ENCODE measurements at regions not wholly inside any gene's neighbourhood (a gene's known extent, or its start where the extent isn't known, plus 50 kb on each side); places are given as distances from the start of the nearest gene placed in this dataset.
"Not testable (repeated sequence)": the region's sequence is repeated elsewhere in the genome, so short reads cannot be mapped to it uniquely, and the experiment has no call there.

GRCh38 chrY:7837046-7837445, 925.5 kb upstream of the AMELY start:
- CTCF ChIA-PET, result no interaction called here

GRCh38 chrY:7836366-7836765, 924.8 kb upstream of the AMELY start:
- H3K36me3 ChIP-seq (ENCODE audit: control insufficient read depth in 2 of 2, extremely low read depth in 1 of 2, insufficient read depth in 1 of 2, low read length in 1 of 2), result no peaks in the 10 kb centered on the region
- Mint-ChIP-seq H3K9me3 (no peaks in the 10 kb centered on the region), H3K27me3 (no peaks in the 10 kb centered on the region), H3K4me1 (no peaks in the 10 kb centered on the region), H3K4me3 (no peak overlapping the region), H3K27ac (no peak overlapping the region), H3K36me3 (no peaks in the 10 kb centered on the region)
- DNase-seq (no peak), ATAC-seq (replicated peaks in 1 of 4) (no peak)
- H3K27me3 ChIP-seq (replicated peaks in 1 of 2; ENCODE audit: control insufficient read depth in 2 of 2, extremely low read depth in 1 of 2, insufficient read depth in 2 of 2, low read length in 1 of 2), result no peaks in the 10 kb centered on the region
- ChIA-PET CTCF (no interaction called here), POLR2A (no interaction called here)
- H3K4me3 ChIP-seq (ENCODE audit: control insufficient read depth in 1 of 2, extremely low read depth in 1 of 2, low read length in 1 of 2), result no peak overlapping the region
- WGBS (ENCODE audit: insufficient coverage), result no CpG with 5 or more reads among the region's 2 CpGs
- no peak overlapping the region for H3K27ac ChIP-seq (ENCODE audit: low read length)
- no peaks in the 10 kb centered on the region for H3K4me1 ChIP-seq (ENCODE audit: control insufficient read depth in 1 of 2, extremely low read depth in 1 of 2, insufficient read depth in 2 of 2, low read length in 2 of 2)
- no peaks in the 10 kb centered on the region for H3K9me3 ChIP-seq

More at GRCh38 chrY:7837046-7837445, 925.5 kb upstream of the AMELY start:
- ATAC-seq (replicated peaks in 1 of 4), result no peak
- H3K27me3 ChIP-seq (replicated peaks in 1 of 2; ENCODE audit: control insufficient read depth in 2 of 2, extremely low read depth in 1 of 2, insufficient read depth in 2 of 2, low read length in 1 of 2), result no peaks in the 10 kb centered on the region
- H3K27ac Mint-ChIP-seq, result no peak overlapping the region
- no peaks in the 10 kb centered on the region for H3K36me3 Mint-ChIP-seq
- no peaks in the 10 kb centered on the region for H3K4me1 ChIP-seq (ENCODE audit: control insufficient read depth in 1 of 2, extremely low read depth in 1 of 2, insufficient read depth in 2 of 2, low read length in 2 of 2)
- H3K27me3 Mint-ChIP-seq, result peaks cover 0 to 1% of the 10 kb centered on the region in 2 donors
- H3K36me3 ChIP-seq (ENCODE audit: control insufficient read depth in 2 of 2, extremely low read depth in 1 of 2, insufficient read depth in 1 of 2, low read length in 1 of 2), result no peaks in the 10 kb centered on the region
- H3K9me3 Mint-ChIP-seq, result no peaks in the 10 kb centered on the region
- H3K9me3 ChIP-seq, result no peaks in the 10 kb centered on the region
- POLR2A ChIA-PET, result no interaction called here
- H3K4me3 ChIP-seq (ENCODE audit: control insufficient read depth in 1 of 2, extremely low read depth in 1 of 2, low read length in 1 of 2), result no peak overlapping the region
- H3K27ac ChIP-seq (ENCODE audit: low read length), result no peak overlapping the region
- 29% methylated on average over 4 of the region's 7 CpGs for WGBS (ENCODE audit: insufficient coverage)
- H3K4me1 Mint-ChIP-seq, result no peaks in the 10 kb centered on the region
- no peak for DNase-seq
- no peak overlapping the region for H3K4me3 Mint-ChIP-seq

GRCh38 chrY:7835416-7835815, 923.9 kb upstream of the AMELY start:
- DNase-seq (no peak), ATAC-seq (replicated peaks in 1 of 4) (no peak)
- Histone ChIP-seq H3K4me3 (ENCODE audit: control insufficient read depth in 1 of 2, extremely low read depth in 1 of 2, low read length in 1 of 2) (no peak overlapping the region), H3K27ac (ENCODE audit: low read length) (no peak overlapping the region), H3K4me1 (ENCODE audit: control insufficient read depth in 1 of 2, extremely low read depth in 1 of 2, insufficient read depth in 2 of 2, low read length in 2 of 2) (no peaks in the 10 kb centered on the region), H3K36me3 (ENCODE audit: control insufficient read depth in 2 of 2, extremely low read depth in 1 of 2, insufficient read depth in 1 of 2, low read length in 1 of 2) (no peaks in the 10 kb centered on the region), H3K9me3 (no peaks in the 10 kb centered on the region), H3K27me3 (replicated peaks in 1 of 2; ENCODE audit: control insufficient read depth in 2 of 2, extremely low read depth in 1 of 2, insufficient read depth in 2 of 2, low read length in 1 of 2) (no peaks in the 10 kb centered on the region)
- H3K27me3 Mint-ChIP-seq, result no peaks in the 10 kb centered on the region
- ChIA-PET CTCF (no interaction called here), POLR2A (no interaction called here)
- no peaks in the 10 kb centered on the region for H3K36me3 Mint-ChIP-seq
- H3K4me3 Mint-ChIP-seq, result no peak overlapping the region
- no peak overlapping the region for H3K27ac Mint-ChIP-seq
- H3K4me1 Mint-ChIP-seq, result no peaks in the 10 kb centered on the region
- no peaks in the 10 kb centered on the region for H3K9me3 Mint-ChIP-seq
- WGBS (ENCODE audit: insufficient coverage), result no CpG with 5 or more reads among the region's 5 CpGs

GRCh38 chrY:7834284-7834683, 922.7 kb upstream of the AMELY start:
- Mint-ChIP-seq H3K9me3 (no peaks in the 10 kb centered on the region), H3K4me3 (no peak overlapping the region), H3K4me1 (no peaks in the 10 kb centered on the region), H3K27ac (no peak overlapping the region), H3K27me3 (no peaks in the 10 kb centered on the region), H3K36me3 (no peaks in the 10 kb centered on the region)
- ChIA-PET CTCF (no interaction called here), POLR2A (no interaction called here)
- Histone ChIP-seq H3K4me3 (ENCODE audit: control insufficient read depth in 1 of 2, extremely low read depth in 1 of 2, low read length in 1 of 2) (no peak overlapping the region), H3K4me1 (ENCODE audit: control insufficient read depth in 1 of 2, extremely low read depth in 1 of 2, insufficient read depth in 2 of 2, low read length in 2 of 2) (no peaks in the 10 kb centered on the region), H3K9me3 (no peaks in the 10 kb centered on the region), H3K27ac (ENCODE audit: low read length) (no peak overlapping the region), H3K36me3 (ENCODE audit: control insufficient read depth in 2 of 2, extremely low read depth in 1 of 2, insufficient read depth in 1 of 2, low read length in 1 of 2) (no peaks in the 10 kb centered on the region), H3K27me3 (replicated peaks in 1 of 2; ENCODE audit: control insufficient read depth in 2 of 2, extremely low read depth in 1 of 2, insufficient read depth in 2 of 2, low read length in 1 of 2) (no peaks in the 10 kb centered on the region)
- ATAC-seq (replicated peaks in 1 of 4), result no peak
- no peak for DNase-seq
- WGBS (ENCODE audit: insufficient coverage), result no CpG with 5 or more reads among the region's 2 CpGs

GRCh38 chrY:7830881-7831280, 919.3 kb upstream of the AMELY start:
- H3K27ac Mint-ChIP-seq; H3K27me3 ChIP-seq (replicated peaks in 1 of 2; ENCODE audit: control insufficient read depth in 2 of 2, extremely low read depth in 1 of 2, insufficient read depth in 2 of 2, low read length in 1 of 2); H3K9me3 ChIP-seq; H3K27ac ChIP-seq (ENCODE audit: low read length); H3K9me3 Mint-ChIP-seq; H3K4me1 ChIP-seq (ENCODE audit: control insufficient read depth in 1 of 2, extremely low read depth in 1 of 2, insufficient read depth in 2 of 2, low read length in 2 of 2); H3K36me3 Mint-ChIP-seq; DNase-seq; ATAC-seq (replicated peaks in 1 of 4); H3K27me3 Mint-ChIP-seq; H3K4me3 ChIP-seq (ENCODE audit: control insufficient read depth in 1 of 2, extremely low read depth in 1 of 2, low read length in 1 of 2); H3K4me1 Mint-ChIP-seq; H3K36me3 ChIP-seq (ENCODE audit: control insufficient read depth in 2 of 2, extremely low read depth in 1 of 2, insufficient read depth in 1 of 2, low read length in 1 of 2); CTCF ChIA-PET; POLR2A ChIA-PET; H3K4me3 Mint-ChIP-seq: not testable (repeated sequence)

- ChIA-PET CTCF (no interaction called here), POLR2A (no interaction called here)
- Histone ChIP-seq H3K4me3 (ENCODE audit: control insufficient read depth in 1 of 2, extremely low read depth in 1 of 2, low read length in 1 of 2) (no peak overlapping the region), H3K4me1 (ENCODE audit: control insufficient read depth in 1 of 2, extremely low read depth in 1 of 2, insufficient read depth in 2 of 2, low read length in 2 of 2) (no peaks in the 10 kb centered on the region), H3K27me3 (replicated peaks in 1 of 2; ENCODE audit: control insufficient read depth in 2 of 2, extremely low read depth in 1 of 2, insufficient read depth in 2 of 2, low read length in 1 of 2) (no peaks in the 10 kb centered on the region), H3K36me3 (ENCODE audit: control insufficient read depth in 2 of 2, extremely low read depth in 1 of 2, insufficient read depth in 1 of 2, low read length in 1 of 2) (no peaks in the 10 kb centered on the region), H3K9me3 (no peaks in the 10 kb centered on the region), H3K27ac (ENCODE audit: low read length) (no peak overlapping the region)
- Mint-ChIP-seq H3K27me3 (no peaks in the 10 kb centered on the region), H3K9me3 (no peaks in the 10 kb centered on the region), H3K36me3 (no peaks in the 10 kb centered on the region), H3K4me1 (no peaks in the 10 kb centered on the region), H3K27ac (no peak overlapping the region), H3K4me3 (no peak overlapping the region)
- DNase-seq (no peak), ATAC-seq (replicated peaks in 1 of 4) (no peak)
- WGBS (ENCODE audit: insufficient coverage), result no CpG with 5 or more reads among the region's 2 CpGs
Measured at GRCh38 chrY:7826533-7826932, 915.0 kb upstream of the AMELY start.

GRCh38 chrY:7825874-7826273, 914.3 kb upstream of the AMELY start:
- no peak for DNase-seq
- WGBS (ENCODE audit: insufficient coverage), result no CpG with 5 or more reads among the region's 1 CpG

More at GRCh38 chrY:7825874-7826273, 914.3 kb upstream of the AMELY start:
- no peak overlapping the region for H3K27ac Mint-ChIP-seq
- H3K4me1 ChIP-seq (ENCODE audit: control insufficient read depth in 1 of 2, extremely low read depth in 1 of 2, insufficient read depth in 2 of 2, low read length in 2 of 2), result no peaks in the 10 kb centered on the region
- no peak overlapping the region for H3K4me3 ChIP-seq (ENCODE audit: control insufficient read depth in 1 of 2, extremely low read depth in 1 of 2, low read length in 1 of 2)
- H3K27ac ChIP-seq (ENCODE audit: low read length), result no peak overlapping the region
- H3K36me3 Mint-ChIP-seq, result no peaks in the 10 kb centered on the region
- no peaks in the 10 kb centered on the region for H3K4me1 Mint-ChIP-seq
- no peak overlapping the region for H3K4me3 Mint-ChIP-seq
- no peaks in the 10 kb centered on the region for H3K36me3 ChIP-seq (ENCODE audit: control insufficient read depth in 2 of 2, extremely low read depth in 1 of 2, insufficient read depth in 1 of 2, low read length in 1 of 2)
- ChIA-PET CTCF (no interaction called here), POLR2A (interaction anchor here in 1 of 2 donors (0.7 kb wide), 1 partner anchor 492 kb away, joined by 4 read pairs; no protein-coding TSS in a partner anchor)
- H3K9me3 Mint-ChIP-seq, result no peaks in the 10 kb centered on the region
- ATAC-seq (replicated peaks in 1 of 4), result no peak
- no peaks in the 10 kb centered on the region for H3K27me3 ChIP-seq (replicated peaks in 1 of 2; ENCODE audit: control insufficient read depth in 2 of 2, extremely low read depth in 1 of 2, insufficient read depth in 2 of 2, low read length in 1 of 2)
- H3K27me3 Mint-ChIP-seq, result no peaks in the 10 kb centered on the region
- H3K9me3 ChIP-seq, result no peaks in the 10 kb centered on the region

Measured in T-cell (primary cell).